Mesenchymal stem cell (in vitro differentiated cells and primary cell): ENCODE measurements at regions not wholly inside any gene's neighbourhood (a gene's known extent, or its start where the extent isn't known, plus 50 kb on each side); places are given as distances from the start of the nearest gene placed in this dataset.

ENCODE experiments used
- DNase-seq: peaks from one replicate; pipeline ENCODE4 v3.0.0-alpha.2; 2013
- H2AFZ ChIP-seq: one replicate; pipeline ENCODE4 v1.6.1; 2013; ENCODE audit warnings: low read depth, mild to moderate bottlenecking, control low read depth, inconsistent platforms, low read length, moderate library complexity
- H2AK5ac ChIP-seq: 2 replicates; pipeline ENCODE4 v1.6.1; 2013; ENCODE audit warnings: low read length, moderate library complexity, mild to moderate bottlenecking, inconsistent platforms; ENCODE audit not compliant: severe bottlenecking
- H2BK120ac ChIP-seq: one replicate; pipeline ENCODE4 v1.6.1; 2013; ENCODE audit warnings: low read depth, mild to moderate bottlenecking, inconsistent platforms, low read length, moderate library complexity
- H2BK12ac ChIP-seq, 2 experiments: one replicate each; pipeline ENCODE4 v1.6.1; 2013; ENCODE audit warnings: inconsistent platforms in 2 of 2, low read length in 2 of 2, mild to moderate bottlenecking in 2 of 2, moderate library complexity in 2 of 2, control low read depth in 1 of 2
- H2BK15ac ChIP-seq: one replicate; pipeline ENCODE4 v1.6.1; 2013; ENCODE audit warnings: mild to moderate bottlenecking, low read depth, inconsistent platforms; ENCODE audit not compliant: poor library complexity, severe bottlenecking
- H2BK5ac ChIP-seq: 2 replicates; pipeline ENCODE4 v1.6.1; 2013; ENCODE audit warnings: low read depth, mild to moderate bottlenecking, low read length, control low read depth, inconsistent platforms; ENCODE audit not compliant: poor library complexity, severe bottlenecking
- H3K14ac ChIP-seq, 2 experiments: one replicate each; pipeline ENCODE4 v1.6.1; 2013; ENCODE audit warnings: inconsistent platforms in 2 of 2, low read length in 2 of 2, control low read depth in 1 of 2, mild to moderate bottlenecking in 1 of 2, moderate library complexity in 1 of 2
- H3K18ac ChIP-seq, 2 experiments: one replicate each; pipeline ENCODE4 v1.6.1; 2013; ENCODE audit warnings: inconsistent platforms in 2 of 2, low read length in 2 of 2, control low read depth in 1 of 2, low read depth in 1 of 2, mild to moderate bottlenecking in 1 of 2
- H3K23ac ChIP-seq, 2 experiments: one replicate each; pipeline ENCODE4 v1.6.1; 2013; ENCODE audit warnings: inconsistent platforms in 2 of 2, low read length in 2 of 2, mild to moderate bottlenecking in 2 of 2, moderate library complexity in 2 of 2, control low read depth in 1 of 2
- H3K27ac ChIP-seq: 2 replicates; pipeline ENCODE4 v1.5.1; 2013; ENCODE audit warnings: mild to moderate bottlenecking, moderate library complexity, low read length, control low read depth, inconsistent platforms; ENCODE audit not compliant: poor library complexity, severe bottlenecking
- H3K27me3 ChIP-seq, 2 experiments: 2 replicates each; pipeline versions ENCODE4 v1.6.1 to v1.7.0; 2013; ENCODE audit warnings: low read length in 2 of 2, mild to moderate bottlenecking in 2 of 2, moderate library complexity in 2 of 2, control low read depth in 1 of 2, inconsistent platforms in 1 of 2; ENCODE audit not compliant: control insufficient read depth in 1 of 2, insufficient read depth in 1 of 2
- H3K36me3 ChIP-seq, 2 experiments: 2 replicates each; pipeline versions ENCODE4 v1.6.1 to v1.7.0; 2013; ENCODE audit warnings: low read length in 2 of 2, control low read depth in 1 of 2, inconsistent platforms in 1 of 2, low read depth in 1 of 2, mild to moderate bottlenecking in 1 of 2; ENCODE audit not compliant: insufficient read depth in 2 of 2, control insufficient read depth in 1 of 2
- H3K4ac ChIP-seq, 2 experiments: one replicate each; pipeline ENCODE4 v1.6.1; 2013; ENCODE audit warnings: inconsistent platforms in 2 of 2, low read length in 2 of 2, mild to moderate bottlenecking in 2 of 2, moderate library complexity in 2 of 2, control low read depth in 1 of 2, low read depth in 1 of 2
- H3K4me1 ChIP-seq: 2 replicates; pipeline ENCODE4 v1.6.1; 2013; ENCODE audit warnings: low read depth, low read length, control low read depth; ENCODE audit not compliant: control insufficient read depth, insufficient read depth
- H3K4me2 ChIP-seq: 2 replicates; pipeline ENCODE4 v1.6.1; 2013; ENCODE audit warnings: low read length, mild to moderate bottlenecking, inconsistent platforms; ENCODE audit not compliant: poor library complexity, severe bottlenecking
- H3K4me3 ChIP-seq, 2 experiments: 2 replicates each; pipeline versions ENCODE4 v1.5.1 to v1.7.0; 2013; ENCODE audit warnings: low read length in 2 of 2, mild to moderate bottlenecking in 2 of 2, control low read depth in 1 of 2, low read depth in 1 of 2; ENCODE audit not compliant: insufficient read depth in 1 of 2
- H3K79me1 ChIP-seq: replicated peaks from 2 replicates; pipeline ENCODE4 v1.6.1; 2013; ENCODE audit warnings: mild to moderate bottlenecking, control low read depth, low read length, inconsistent platforms; ENCODE audit not compliant: poor library complexity, severe bottlenecking
- H3K9ac ChIP-seq: 2 replicates; pipeline ENCODE4 v1.7.0; 2013; ENCODE audit warnings: mild to moderate bottlenecking, low read length, moderate library complexity
- H3K9me3 ChIP-seq: 2 replicates; pipeline ENCODE4 v1.7.0; 2013; ENCODE audit warnings: mild to moderate bottlenecking, low read length; ENCODE audit not compliant: control insufficient read depth
- H4K8ac ChIP-seq: one replicate; pipeline ENCODE4 v1.6.1; 2013; ENCODE audit warnings: inconsistent platforms, mild to moderate bottlenecking, low read length, moderate library complexity
- H4K91ac ChIP-seq: one replicate; pipeline ENCODE4 v1.6.1; 2013; ENCODE audit warnings: mild to moderate bottlenecking, low read length, inconsistent platforms
- WGBS: methylation state at CpG from one replicate; pipeline ENCODE4 v1.1.7; 2013; ENCODE audit warnings: mixed read lengths; 5-methylcytosine and 5-hydroxymethylcytosine counted together

DNA sequence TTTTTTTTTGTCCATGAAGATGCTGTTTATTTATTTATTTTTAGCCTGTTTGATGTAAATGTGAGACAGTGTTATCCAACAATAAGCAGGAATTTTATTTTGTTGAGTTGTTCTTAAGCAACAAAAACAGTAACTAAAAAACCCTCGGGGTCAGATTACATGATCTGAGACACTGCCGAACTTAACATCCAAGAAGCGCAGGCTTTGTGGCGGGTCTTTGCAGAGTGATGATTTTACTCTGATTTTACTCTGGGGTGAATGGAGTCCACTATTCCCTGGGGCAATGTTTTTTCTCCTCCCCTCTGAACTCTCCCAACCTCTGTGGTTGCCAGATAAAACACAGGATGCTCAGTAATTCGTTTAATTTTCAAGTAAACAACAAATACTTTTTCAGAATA, 450.1 kb upstream of the B3GAT1 start:
- no peak for DNase-seq
- Histone ChIP-seq H3K36me3 (no peaks in the 10 kb centered on the region), H4K91ac (no peak overlapping the region), H2BK5ac (no peak overlapping the region), H3K4me1 (no peaks in the 10 kb centered on the region), H3K27me3 (peaks cover 0 to 17% of the 10 kb centered on the region in 2 experiments), H3K4me3 (no peak overlapping the region), H2BK15ac (no peak overlapping the region), H3K4ac (no peak overlapping the region), H3K79me1 (no peaks in the 10 kb centered on the region), H3K27ac (no peak overlapping the region), H2BK12ac (no peak overlapping the region), H2AK5ac (no peak overlapping the region), H3K14ac (no peak overlapping the region), H3K9ac (no peak overlapping the region), H2AFZ (no peak overlapping the region), H3K23ac (no peak overlapping the region), H3K4me2 (no peak overlapping the region), H3K18ac (no peak overlapping the region), H2BK120ac (no peak overlapping the region), H3K9me3 (no peaks in the 10 kb centered on the region), H4K8ac (no peak overlapping the region)
- WGBS: 90% methylated on average over 5 of the region's 5 CpGs

DNA sequence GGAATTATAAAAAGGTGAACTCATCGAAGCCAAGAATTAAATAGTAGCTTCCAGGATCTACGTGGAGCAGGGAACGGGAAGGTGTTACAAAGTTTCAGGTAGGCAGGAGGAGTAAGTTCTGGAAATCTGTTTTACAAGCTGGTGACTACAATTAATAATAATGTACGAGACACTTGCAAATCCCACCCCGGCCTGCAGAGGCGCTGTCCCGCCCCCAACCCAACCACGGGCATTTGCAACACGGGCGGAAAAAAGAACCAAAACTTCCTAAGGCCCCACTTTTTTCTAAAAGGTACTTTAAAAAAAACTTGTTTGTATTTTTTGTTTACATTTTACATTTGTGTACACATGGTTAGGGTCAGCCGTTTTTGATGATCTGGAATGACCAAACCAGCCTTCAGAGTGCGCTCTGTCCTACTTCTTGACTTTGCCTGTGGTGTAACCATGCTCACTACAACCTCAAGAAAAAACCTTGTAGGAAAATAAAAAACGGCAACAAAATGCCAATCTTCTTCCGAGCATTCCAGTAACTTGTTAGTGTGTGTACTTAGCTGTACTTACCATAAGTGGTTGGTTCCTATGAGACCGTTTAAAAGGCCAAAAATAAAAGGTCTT, 449.6 kb upstream of the B3GAT1 start:
- H3K9ac ChIP-seq: no peak overlapping the region
- WGBS: 80% methylated on average over 10 of the region's 15 CpGs
- DNase-seq: no peak

DNA sequence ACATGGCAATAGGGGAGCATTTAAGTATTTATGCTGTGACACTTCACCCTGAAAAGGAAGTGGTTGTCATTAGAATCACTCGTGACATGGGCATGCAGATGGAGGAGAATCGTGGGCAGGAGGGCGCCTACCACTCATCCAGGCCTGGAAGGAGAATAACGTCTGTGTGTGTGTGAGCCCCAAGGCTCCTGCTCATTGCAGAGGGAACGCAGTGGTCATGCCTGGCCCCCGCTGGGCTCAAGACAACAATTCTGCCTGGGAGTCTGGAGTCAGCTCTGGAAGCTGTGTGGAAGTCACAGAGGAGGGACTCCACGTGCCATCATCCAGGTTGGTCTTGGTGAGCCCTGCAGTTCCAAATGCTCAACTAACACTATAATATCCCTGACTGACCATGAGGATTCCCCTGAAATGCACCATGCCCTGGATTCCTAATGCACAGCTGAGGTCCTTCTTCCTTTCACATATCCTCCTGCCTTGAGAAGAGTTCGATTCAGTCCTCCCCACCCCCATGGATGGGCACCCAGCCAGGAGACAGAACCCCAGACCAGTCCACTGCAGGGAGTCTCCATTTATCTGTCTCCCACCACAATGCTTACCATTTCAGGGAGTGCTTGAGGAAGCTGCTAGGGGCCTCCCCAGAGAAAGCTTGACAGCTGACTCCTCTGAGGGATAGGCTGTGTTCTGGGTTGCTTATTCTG, 446.9 kb upstream of the B3GAT1 start:
- no peak overlapping the region for H3K27ac ChIP-seq
- H3K36me3 ChIP-seq: no peaks in the 10 kb centered on the region
- H3K79me1 ChIP-seq: no peaks in the 10 kb centered on the region
- no peak overlapping the region for H2AFZ ChIP-seq
- H3K9me3 ChIP-seq: no peaks in the 10 kb centered on the region
- H3K4ac ChIP-seq: no peak overlapping the region
- H2AK5ac ChIP-seq: no peak overlapping the region
- no peak overlapping the region for H3K9ac ChIP-seq
- H4K8ac ChIP-seq: no peak overlapping the region
- peaks cover 0 to 15% of the 10 kb centered on the region in 2 experiments for H3K27me3 ChIP-seq
- H3K4me1 ChIP-seq: no peaks in the 10 kb centered on the region
- 65% methylated on average over 8 of the region's 8 CpGs for WGBS
- no peak overlapping the region for H2BK12ac ChIP-seq
- H3K23ac ChIP-seq: no peak overlapping the region
- no peak overlapping the region for H2BK5ac ChIP-seq
- H3K4me3 ChIP-seq: no peak overlapping the region
- no peak overlapping the region for H2BK15ac ChIP-seq
- H3K18ac ChIP-seq: no peak overlapping the region
- H3K4me2 ChIP-seq: no peak overlapping the region
- H4K91ac ChIP-seq: no peak overlapping the region
- H3K14ac ChIP-seq: no peak overlapping the region
- no peak overlapping the region for H2BK120ac ChIP-seq
- DNase-seq: no peak

More for the DNA sequence above, 449.6 kb upstream of the B3GAT1 start:
- no peak overlapping the region for H2BK120ac ChIP-seq
- no peak overlapping the region for H2BK5ac ChIP-seq
- H3K4me1 ChIP-seq: no peaks in the 10 kb centered on the region
- no peaks in the 10 kb centered on the region for H3K36me3 ChIP-seq
- H3K27me3 ChIP-seq: peaks cover 0 to 17% of the 10 kb centered on the region in 2 experiments
- H3K4ac ChIP-seq: no peak overlapping the region
- no peak overlapping the region for H2AK5ac ChIP-seq
- no peaks in the 10 kb centered on the region for H3K79me1 ChIP-seq
- H3K14ac ChIP-seq: no peak overlapping the region
- H3K27ac ChIP-seq: no peak overlapping the region
- H3K4me3 ChIP-seq: no peak overlapping the region
- H2BK12ac ChIP-seq: no peak overlapping the region
- H4K8ac ChIP-seq: no peak overlapping the region
- H2BK15ac ChIP-seq: no peak overlapping the region
- no peak overlapping the region for H3K4me2 ChIP-seq
- no peak overlapping the region for H2AFZ ChIP-seq
- no peak overlapping the region for H3K23ac ChIP-seq
- H3K9me3 ChIP-seq: no peaks in the 10 kb centered on the region
- no peak overlapping the region for H3K18ac ChIP-seq
- no peak overlapping the region for H4K91ac ChIP-seq

DNA sequence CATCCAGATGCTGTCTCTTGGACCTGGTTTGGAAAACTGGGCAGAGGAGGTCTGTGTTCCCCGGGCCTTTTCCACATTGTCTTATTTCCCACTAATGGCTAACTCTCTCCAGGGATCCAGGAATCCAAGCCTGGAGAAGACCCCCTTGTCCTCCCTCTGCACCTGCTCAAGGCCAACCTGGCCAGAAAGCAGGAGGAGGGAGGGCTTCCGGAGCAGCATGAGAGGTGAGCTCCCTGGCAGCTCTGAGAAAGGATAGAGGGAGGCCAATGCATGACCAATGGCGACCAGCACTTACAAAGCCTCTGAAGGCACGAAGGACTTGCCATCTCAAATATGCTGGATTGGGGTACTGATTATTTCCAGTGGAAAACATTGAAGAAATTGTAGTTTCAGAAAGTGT, 445.0 kb upstream of the B3GAT1 start:
- Histone ChIP-seq H2BK5ac (no peak overlapping the region), H3K4me3 (no peak overlapping the region), H2BK12ac (no peak overlapping the region), H3K9me3 (no peaks in the 10 kb centered on the region), H4K8ac (no peak overlapping the region), H3K4ac (no peak overlapping the region), H2BK15ac (no peak overlapping the region), H2AK5ac (no peak overlapping the region), H3K23ac (no peak overlapping the region), H3K14ac (no peak overlapping the region), H2AFZ (no peak overlapping the region), H3K27ac (no peak overlapping the region), H3K36me3 (no peaks in the 10 kb centered on the region), H3K9ac (no peak overlapping the region), H3K18ac (no peak overlapping the region), H3K79me1 (no peaks in the 10 kb centered on the region), H3K4me1 (peaks cover under 1% of the 10 kb centered on the region), H3K4me2 (no peak overlapping the region), H4K91ac (no peak overlapping the region), H3K27me3 (peaks cover 0 to 10% of the 10 kb centered on the region in 2 experiments), H2BK120ac (no peak overlapping the region)
- DNase-seq: no peak
- 58% methylated on average over 4 of the region's 4 CpGs for WGBS
